Brain microvascular endothelial cell (primary cell): ENCODE measurements at regions not wholly inside any gene's neighbourhood (a gene's known extent, or its start where the extent isn't known, plus 50 kb on each side); places are given as distances from the start of the nearest gene placed in this dataset.

Experiments used
- DNase-seq: peaks from one replicate; pipeline ENCODE4 v3.0.0-alpha.2; 2020
- H3K27ac ChIP-seq: fragments of 250-450 bp; sonication (Bioruptor Pico); 2 replicates; pipeline ENCODE4 v1.5.1; 2020; ENCODE audit warnings: mild to moderate bottlenecking, moderate library complexity
- H3K27me3 ChIP-seq: fragments of 250-450 bp; sonication (Bioruptor Pico); replicated peaks from 2 replicates; pipeline ENCODE4 v1.5.1; 2020; ENCODE audit warnings: mild to moderate bottlenecking
- H3K36me3 ChIP-seq: fragments of 250-450 bp; sonication (Bioruptor Pico); replicated peaks from 2 replicates; pipeline ENCODE4 v1.5.1; 2020; ENCODE audit warnings: mild to moderate bottlenecking
- H3K4me3 ChIP-seq: 2 replicates; pipeline ENCODE4 v1.5.1; 2011; ENCODE audit warnings: low read depth, mild to moderate bottlenecking, control low read depth, low read length, moderate library complexity
- CTCF ChIP-seq: IDR thresholded peaks from 2 replicates; pipeline ENCODE4 v1.5.1; 2011; ENCODE audit warnings: low read depth, mild to moderate bottlenecking, moderate library complexity, low read length, control low read depth, inconsistent platforms; ENCODE audit errors: missing control alignments
- in situ Hi-C: cut with HindIII; loops from 2 replicates; pipeline ENCODE4 v1.10.0; 2017; ENCODE audit warnings: low sequenced_read_pairs, low pct_ligation_motif_present

GRCh38 chr20:58056021-58056591 is 172.3 kb downstream of the ANKRD60 start:
- in situ Hi-C loops: no loop called here
- Histone ChIP-seq H3K27me3 (peaks cover 2% of the 10 kb centered on the region), H3K36me3 (no peaks in the 10 kb centered on the region), H3K27ac (no peak overlapping the region), H3K4me3 (no peak overlapping the region)
- DNase-seq: no peak
- TF ChIP-seq CTCF: no peak

- no peak overlapping the region for H3K27ac ChIP-seq
- peaks cover 2% of the 10 kb centered on the region for H3K27me3 ChIP-seq
- in situ Hi-C loops: no loop called here
- no peak for DNase-seq
- TF ChIP-seq CTCF: no peak
- no peaks in the 10 kb centered on the region for H3K36me3 ChIP-seq
- no peak overlapping the region for H3K4me3 ChIP-seq
Observed at GRCh38 chr20:58054780-58055373, 173.6 kb downstream of the ANKRD60 start.

- H3K4me3 ChIP-seq: no peak overlapping the region
- DNase-seq: no peak
- TF ChIP-seq CTCF: no peak
- no peak overlapping the region for H3K27ac ChIP-seq
- H3K36me3 ChIP-seq: no peaks in the 10 kb centered on the region
- peaks cover 2% of the 10 kb centered on the region for H3K27me3 ChIP-seq
- in situ Hi-C loops: no loop called here
Observed at GRCh38 chr20:58054082-58054779, 174.2 kb downstream of the ANKRD60 start.

GRCh38 chr20:58053391-58054055 is 174.9 kb downstream of the ANKRD60 start:
- H3K36me3 ChIP-seq: no peaks in the 10 kb centered on the region
- in situ Hi-C loops: no loop called here
- H3K27ac ChIP-seq: no peak overlapping the region
- H3K27me3 ChIP-seq: peaks cover 2% of the 10 kb centered on the region
- TF ChIP-seq CTCF: no peak
- no peak overlapping the region for H3K4me3 ChIP-seq
- no peak for DNase-seq

GRCh38 chr20:58051367-58051766 is 177.1 kb downstream of the ANKRD60 start:
- in situ Hi-C loops: no loop called here
- no peaks in the 10 kb centered on the region for H3K36me3 ChIP-seq
- no peak overlapping the region for H3K27ac ChIP-seq
- H3K4me3 ChIP-seq: no peak overlapping the region
- no peak for TF ChIP-seq CTCF
- no peak for DNase-seq
- peaks cover 2% of the 10 kb centered on the region for H3K27me3 ChIP-seq
